ENCODE measurements at regions not wholly inside any gene's neighbourhood (a gene's known extent, or its start where the extent isn't known, plus 50 kb on each side); places are given as distances from the start of the nearest gene placed in this dataset.

GRCh38 chr6:44696099-44696498 lies 308.6 kb downstream of the CDC5L start:
- Histone ChIP-seq H3K36me3 (ENCODE audit: control insufficient read depth, insufficient read depth, low read length) (no peaks in the 10 kb centered on the region), H3K4me1 (ENCODE audit: control insufficient read depth, insufficient read depth, low read length) (no peaks in the 10 kb centered on the region), H3K27ac (ENCODE audit: low read depth, low read length) (no peak overlapping the region)

GRCh38 chr6:44696686-44697085 lies 309.2 kb downstream of the CDC5L start:
- no peaks in the 10 kb centered on the region for H3K36me3 ChIP-seq (ENCODE audit: control insufficient read depth, insufficient read depth, low read length)
- H3K4me3 ChIP-seq (ENCODE audit: low read length): no peak overlapping the region
- H3K9ac ChIP-seq (ENCODE audit: low read length): no peak overlapping the region
- no peaks in the 10 kb centered on the region for H3K27me3 ChIP-seq (ENCODE audit: control insufficient read depth, insufficient read depth, low read length)
- no peak overlapping the region for H3K27ac ChIP-seq (ENCODE audit: low read depth, low read length)
- no peaks in the 10 kb centered on the region for H3K4me1 ChIP-seq (ENCODE audit: control insufficient read depth, insufficient read depth, low read length)

More at GRCh38 chr6:44696099-44696498, 308.6 kb downstream of the CDC5L start:
- H3K9ac ChIP-seq (ENCODE audit: low read length): no peak overlapping the region
- no peaks in the 10 kb centered on the region for H3K27me3 ChIP-seq (ENCODE audit: control insufficient read depth, insufficient read depth, low read length)
- H3K4me3 ChIP-seq (ENCODE audit: low read length): no peak overlapping the region

GRCh38 chr6:44697327-44697726 lies 309.8 kb downstream of the CDC5L start:
- Histone ChIP-seq H3K9ac (ENCODE audit: low read length) (no peak overlapping the region), H3K36me3 (ENCODE audit: control insufficient read depth, insufficient read depth, low read length) (no peaks in the 10 kb centered on the region), H3K4me1 (ENCODE audit: control insufficient read depth, insufficient read depth, low read length) (no peaks in the 10 kb centered on the region), H3K27ac (ENCODE audit: low read depth, low read length) (no peak overlapping the region), H3K4me3 (ENCODE audit: low read length) (no peak overlapping the region), H3K27me3 (ENCODE audit: control insufficient read depth, insufficient read depth, low read length) (no peaks in the 10 kb centered on the region)

- no peaks in the 10 kb centered on the region for H3K36me3 ChIP-seq (ENCODE audit: control insufficient read depth, insufficient read depth, low read length)
- no peaks in the 10 kb centered on the region for H3K27me3 ChIP-seq (ENCODE audit: control insufficient read depth, insufficient read depth, low read length)
- H3K27ac ChIP-seq (ENCODE audit: low read depth, low read length): no peak overlapping the region
- H3K9ac ChIP-seq (ENCODE audit: low read length): no peak overlapping the region
- no peaks in the 10 kb centered on the region for H3K4me1 ChIP-seq (ENCODE audit: control insufficient read depth, insufficient read depth, low read length)
- no peak overlapping the region for H3K4me3 ChIP-seq (ENCODE audit: low read length)
Measured at GRCh38 chr6:44698602-44699001, 311.1 kb downstream of the CDC5L start.

- H3K9ac ChIP-seq (ENCODE audit: low read length): no peak overlapping the region
- H3K36me3 ChIP-seq (ENCODE audit: control insufficient read depth, insufficient read depth, low read length): no peaks in the 10 kb centered on the region
- no peak overlapping the region for H3K4me3 ChIP-seq (ENCODE audit: low read length)
- H3K27ac ChIP-seq (ENCODE audit: low read depth, low read length): no peak overlapping the region
- H3K4me1 ChIP-seq (ENCODE audit: control insufficient read depth, insufficient read depth, low read length): no peaks in the 10 kb centered on the region
- no peaks in the 10 kb centered on the region for H3K27me3 ChIP-seq (ENCODE audit: control insufficient read depth, insufficient read depth, low read length)
Measured at GRCh38 chr6:44699082-44699481, 311.6 kb downstream of the CDC5L start.

- H3K36me3 ChIP-seq (ENCODE audit: control insufficient read depth, insufficient read depth, low read length): no peaks in the 10 kb centered on the region
- H3K27me3 ChIP-seq (ENCODE audit: control insufficient read depth, insufficient read depth, low read length): no peaks in the 10 kb centered on the region
- no peak overlapping the region for H3K4me3 ChIP-seq (ENCODE audit: low read length)
- H3K9ac ChIP-seq (ENCODE audit: low read length): no peak overlapping the region
- no peaks in the 10 kb centered on the region for H3K4me1 ChIP-seq (ENCODE audit: control insufficient read depth, insufficient read depth, low read length)
- H3K27ac ChIP-seq (ENCODE audit: low read depth, low read length): no peak overlapping the region
Measured at GRCh38 chr6:44699851-44700250, 312.3 kb downstream of the CDC5L start.

- no peak overlapping the region for H3K27ac ChIP-seq (ENCODE audit: low read depth, low read length)
- no peak overlapping the region for H3K9ac ChIP-seq (ENCODE audit: low read length)
- H3K36me3 ChIP-seq (ENCODE audit: control insufficient read depth, insufficient read depth, low read length): no peaks in the 10 kb centered on the region
- no peak overlapping the region for H3K4me3 ChIP-seq (ENCODE audit: low read length)
- no peaks in the 10 kb centered on the region for H3K4me1 ChIP-seq (ENCODE audit: control insufficient read depth, insufficient read depth, low read length)
- no peaks in the 10 kb centered on the region for H3K27me3 ChIP-seq (ENCODE audit: control insufficient read depth, insufficient read depth, low read length)
Measured at GRCh38 chr6:44700422-44700821, 312.9 kb downstream of the CDC5L start.

- H3K9ac ChIP-seq (ENCODE audit: low read length): no peak overlapping the region
- no peaks in the 10 kb centered on the region for H3K27me3 ChIP-seq (ENCODE audit: control insufficient read depth, insufficient read depth, low read length)
- no peak overlapping the region for H3K4me3 ChIP-seq (ENCODE audit: low read length)
- no peaks in the 10 kb centered on the region for H3K36me3 ChIP-seq (ENCODE audit: control insufficient read depth, insufficient read depth, low read length)
- H3K4me1 ChIP-seq (ENCODE audit: control insufficient read depth, insufficient read depth, low read length): no peaks in the 10 kb centered on the region
- H3K27ac ChIP-seq (ENCODE audit: low read depth, low read length): no peak overlapping the region
Measured at GRCh38 chr6:44701038-44701636, 313.6 kb downstream of the CDC5L start.

GRCh38 chr6:44701637-44702101 lies 314.2 kb downstream of the CDC5L start:
- Histone ChIP-seq H3K27me3 (ENCODE audit: control insufficient read depth, insufficient read depth, low read length) (no peaks in the 10 kb centered on the region), H3K9ac (ENCODE audit: low read length) (no peak overlapping the region), H3K27ac (ENCODE audit: low read depth, low read length) (no peak overlapping the region), H3K4me1 (ENCODE audit: control insufficient read depth, insufficient read depth, low read length) (no peaks in the 10 kb centered on the region), H3K4me3 (ENCODE audit: low read length) (no peak overlapping the region), H3K36me3 (ENCODE audit: control insufficient read depth, insufficient read depth, low read length) (no peaks in the 10 kb centered on the region)

- Histone ChIP-seq H3K9ac (ENCODE audit: low read length) (no peak overlapping the region), H3K27ac (ENCODE audit: low read depth, low read length) (no peak overlapping the region), H3K27me3 (ENCODE audit: control insufficient read depth, insufficient read depth, low read length) (no peaks in the 10 kb centered on the region), H3K4me3 (ENCODE audit: low read length) (no peak overlapping the region), H3K4me1 (ENCODE audit: control insufficient read depth, insufficient read depth, low read length) (no peaks in the 10 kb centered on the region), H3K36me3 (ENCODE audit: control insufficient read depth, insufficient read depth, low read length) (no peaks in the 10 kb centered on the region)
Measured at GRCh38 chr6:44702292-44702691, 314.8 kb downstream of the CDC5L start.

GRCh38 chr6:44704240-44705150 lies 317.0 kb downstream of the CDC5L start:
- Histone ChIP-seq H3K4me3 (ENCODE audit: low read length) (no peak overlapping the region), H3K9ac (ENCODE audit: low read length) (no peak overlapping the region), H3K36me3 (ENCODE audit: control insufficient read depth, insufficient read depth, low read length) (no peaks in the 10 kb centered on the region), H3K27ac (ENCODE audit: low read depth, low read length) (no peak overlapping the region), H3K27me3 (ENCODE audit: control insufficient read depth, insufficient read depth, low read length) (no peaks in the 10 kb centered on the region), H3K4me1 (ENCODE audit: control insufficient read depth, insufficient read depth, low read length) (no peaks in the 10 kb centered on the region)

GRCh38 chr6:44705596-44705995 lies 318.1 kb downstream of the CDC5L start:
- Histone ChIP-seq H3K27me3 (ENCODE audit: control insufficient read depth, insufficient read depth, low read length) (no peaks in the 10 kb centered on the region), H3K4me3 (ENCODE audit: low read length) (no peak overlapping the region), H3K36me3 (ENCODE audit: control insufficient read depth, insufficient read depth, low read length) (no peaks in the 10 kb centered on the region), H3K9ac (ENCODE audit: low read length) (no peak overlapping the region), H3K4me1 (ENCODE audit: control insufficient read depth, insufficient read depth, low read length) (no peaks in the 10 kb centered on the region), H3K27ac (ENCODE audit: low read depth, low read length) (no peak overlapping the region)
